Endothelial cell of umbilical vein (primary cell): ENCODE measurements at regions not wholly inside any gene's neighbourhood (a gene's known extent, or its start where the extent isn't known, plus 50 kb on each side); places are given as distances from the start of the nearest gene placed in this dataset.

Experiments
- GATA2 ChIP-seq: IDR thresholded peaks from 2 replicates; pipeline ENCODE4 v1.7.0; 2011; ENCODE audit warnings: low read depth, mild to moderate bottlenecking, moderate library complexity, mixed read lengths, low read length; ENCODE audit not compliant: insufficient read length, insufficient read depth
- TF ChIP-seq, protein P1 (sequence below), 2 donors: IDR thresholded peaks; 1 replicate in 1 of 2; 2 replicates in 1 of 2; pipeline ENCODE4 v1.5.1; 2011; ENCODE audit warnings: low read length in 2 of 2, mild to moderate bottlenecking in 2 of 2, moderate library complexity in 2 of 2, control low read depth in 1 of 2, inconsistent platforms in 1 of 2, low read depth in 1 of 2; ENCODE audit not compliant: insufficient read depth in 1 of 2; ENCODE audit errors: extremely low read depth in 1 of 2

DNA sequence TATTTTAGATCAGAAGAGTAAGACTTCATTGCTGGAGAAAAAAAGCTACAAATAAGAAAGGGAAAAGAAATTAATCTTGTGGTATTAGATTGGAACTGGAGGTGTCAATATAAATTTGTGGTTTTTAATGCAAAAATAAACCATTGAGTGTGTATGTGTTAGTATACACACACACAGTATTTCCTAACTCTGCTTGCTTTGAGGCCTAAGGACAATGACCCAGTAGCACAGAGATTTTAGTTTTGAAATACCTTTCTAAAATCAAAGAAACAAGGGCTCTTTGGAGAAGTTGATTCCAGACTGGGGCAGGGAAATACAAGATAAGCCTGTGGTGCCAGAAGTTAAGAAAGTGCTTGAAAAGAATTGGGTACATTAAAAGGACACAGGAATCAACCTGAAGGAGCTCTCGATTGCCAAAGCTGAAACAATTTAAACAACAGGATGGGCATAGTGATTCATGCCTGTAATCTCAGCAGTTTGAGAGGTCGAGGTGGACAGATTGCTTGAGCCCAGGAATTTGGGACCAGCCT is 84.6 kb upstream of the DTNBP1 start:
- TF ChIP-seq, protein P1, sequence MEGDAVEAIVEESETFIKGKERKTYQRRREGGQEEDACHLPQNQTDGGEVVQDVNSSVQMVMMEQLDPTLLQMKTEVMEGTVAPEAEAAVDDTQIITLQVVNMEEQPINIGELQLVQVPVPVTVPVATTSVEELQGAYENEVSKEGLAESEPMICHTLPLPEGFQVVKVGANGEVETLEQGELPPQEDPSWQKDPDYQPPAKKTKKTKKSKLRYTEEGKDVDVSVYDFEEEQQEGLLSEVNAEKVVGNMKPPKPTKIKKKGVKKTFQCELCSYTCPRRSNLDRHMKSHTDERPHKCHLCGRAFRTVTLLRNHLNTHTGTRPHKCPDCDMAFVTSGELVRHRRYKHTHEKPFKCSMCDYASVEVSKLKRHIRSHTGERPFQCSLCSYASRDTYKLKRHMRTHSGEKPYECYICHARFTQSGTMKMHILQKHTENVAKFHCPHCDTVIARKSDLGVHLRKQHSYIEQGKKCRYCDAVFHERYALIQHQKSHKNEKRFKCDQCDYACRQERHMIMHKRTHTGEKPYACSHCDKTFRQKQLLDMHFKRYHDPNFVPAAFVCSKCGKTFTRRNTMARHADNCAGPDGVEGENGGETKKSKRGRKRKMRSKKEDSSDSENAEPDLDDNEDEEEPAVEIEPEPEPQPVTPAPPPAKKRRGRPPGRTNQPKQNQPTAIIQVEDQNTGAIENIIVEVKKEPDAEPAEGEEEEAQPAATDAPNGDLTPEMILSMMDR (IDR thresholded peaks at IDR 0.05; ENCODE audit: extremely low read depth in 1 of 2, insufficient read depth in 1 of 2, low read depth in 1 of 2, low read length in 2 of 2), result no peak
- TF ChIP-seq GATA2, result no peak
